CD4-positive, alpha-beta memory T cell (primary cell): ENCODE measurements at regions not wholly inside any gene's neighbourhood (a gene's known extent, or its start where the extent isn't known, plus 50 kb on each side); places are given as distances from the start of the nearest gene placed in this dataset.

ENCODE experiments used
- CTCF ChIA-PET: fragments of 350-600 bp; sonication (Branson Sonifier 250); formaldehyde crosslinking; loops from one replicate; lab custom pipeline; 2021; ENCODE audit warnings: inconsistent platforms; ENCODE audit not compliant: partially characterized antibody; lab: Charles Lee
- POLR2A ChIA-PET: fragments of 350-600 bp; sonication (Branson Sonifier 250); formaldehyde crosslinking; loops from one replicate; lab custom pipeline; 2021; ENCODE audit not compliant: partially characterized antibody; lab: Charles Lee
- DNase-seq, 5 donors: peaks; one replicate each; pipeline versions ENCODE4 v3.0.0 to v3.0.0-alpha.2; 2020 to 2022; ENCODE audit warnings: mixed read lengths in 1 of 5
- H3K27ac ChIP-seq: one replicate; pipeline ENCODE4 v1.7.0; 2013; ENCODE audit warnings: low read depth, low read length
- H3K27me3 ChIP-seq: 2 replicates; pipeline ENCODE4 v1.7.0; 2013; ENCODE audit warnings: mild to moderate bottlenecking, low read length, moderate library complexity; ENCODE audit not compliant: insufficient read depth
- H3K36me3 ChIP-seq: 2 replicates; pipeline ENCODE4 v1.7.0; 2013; ENCODE audit warnings: mild to moderate bottlenecking, low read length, moderate library complexity; ENCODE audit not compliant: insufficient read depth
- H3K4me1 ChIP-seq: 2 replicates; pipeline ENCODE4 v1.7.0; 2013; ENCODE audit warnings: mild to moderate bottlenecking, low read length, moderate library complexity; ENCODE audit not compliant: insufficient read depth
- H3K4me3 ChIP-seq, 2 donors: one replicate each; pipeline ENCODE4 v1.7.0; 2013; ENCODE audit warnings: low read length in 2 of 2, mild to moderate bottlenecking in 1 of 2
- H3K9me3 ChIP-seq, 2 donors: one replicate each; pipeline ENCODE4 v1.7.0; 2013; ENCODE audit warnings: low read length in 2 of 2, control low read depth in 1 of 2; ENCODE audit not compliant: control insufficient read depth in 1 of 2
- H3K27ac Mint-ChIP-seq, 7 donors: one replicate each; pipeline ENCODE4 v1.8.0; 2020 to 2021; ENCODE audit warnings: mixed read lengths in 7 of 7, mild to moderate bottlenecking in 6 of 7, inconsistent platforms in 3 of 7, moderate library complexity in 3 of 7
- H3K27me3 Mint-ChIP-seq, 2 donors: one replicate each; pipeline ENCODE4 v1.8.0; 2020 to 2021; ENCODE audit warnings: mixed read lengths in 2 of 2
- H3K36me3 Mint-ChIP-seq, 2 donors: one replicate each; pipeline ENCODE4 v1.8.0; 2020 to 2021; ENCODE audit warnings: mixed read lengths in 2 of 2, inconsistent platforms in 1 of 2, mild to moderate bottlenecking in 1 of 2
- H3K4me1 Mint-ChIP-seq, 4 donors: one replicate each; pipeline ENCODE4 v1.8.0; 2020 to 2021; ENCODE audit warnings: mixed read lengths in 4 of 4, mild to moderate bottlenecking in 1 of 4
- H3K4me3 Mint-ChIP-seq, 8 donors: one replicate each; pipeline ENCODE4 v1.8.0; 2020 to 2021; ENCODE audit warnings: mixed read lengths in 8 of 8, mild to moderate bottlenecking in 7 of 8, moderate library complexity in 6 of 8, inconsistent platforms in 3 of 8
- H3K9me3 Mint-ChIP-seq, 8 donors: one replicate each; pipeline ENCODE4 v1.8.0; 2020 to 2021; ENCODE audit warnings: mixed read lengths in 8 of 8, mild to moderate bottlenecking in 5 of 8, inconsistent platforms in 3 of 8, moderate library complexity in 1 of 8
- intact Hi-C: fragments of 100-400 bp; cut with micrococcal nuclease; formaldehyde crosslinking; loops from one replicate; pipeline ENCODE4 v1.15.1; 2023

DNA sequence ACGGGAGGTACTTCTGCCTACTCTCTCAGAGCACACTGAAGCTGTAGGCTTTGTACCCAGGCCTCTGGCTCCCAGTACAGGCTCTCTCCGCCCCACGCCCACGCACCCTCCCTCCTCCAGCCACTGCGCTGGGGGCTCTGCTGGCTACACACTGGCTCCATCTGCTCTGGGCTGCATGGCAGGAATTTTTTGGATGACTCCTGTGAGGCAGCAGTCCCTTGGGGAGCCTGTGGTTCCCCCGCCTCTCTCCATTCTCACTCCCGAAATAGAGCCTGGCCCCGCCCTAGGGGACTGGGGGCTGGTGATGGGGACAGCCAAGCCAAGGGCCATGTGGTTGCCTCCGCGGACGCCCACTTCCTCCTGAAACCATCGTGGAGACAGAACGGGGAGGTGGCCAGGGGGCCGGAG, 58.1 kb upstream of the ADRA2C start:
- CTCF ChIA-PET: no interaction called here
- intact Hi-C loops: no loop called here
- Histone ChIP-seq H3K9me3 (no peaks in the 10 kb centered on the region), H3K36me3 (no peaks in the 10 kb centered on the region), H3K27me3 (no peaks in the 10 kb centered on the region), H3K4me3 (no peak overlapping the region), H3K27ac (no peak overlapping the region), H3K4me1 (no peaks in the 10 kb centered on the region)
- no peak overlapping the region for H3K27ac Mint-ChIP-seq
- DNase-seq: no peak
- no peaks in the 10 kb centered on the region for H3K4me1 Mint-ChIP-seq
- POLR2A ChIA-PET: no interaction called here
- no peaks in the 10 kb centered on the region for H3K36me3 Mint-ChIP-seq
- peaks cover 0 to 2% (median 0%) of the 10 kb centered on the region in 8 donors for H3K9me3 Mint-ChIP-seq
- no peak overlapping the region for H3K4me3 Mint-ChIP-seq
- peaks cover 6 to 9% of the 10 kb centered on the region in 2 donors for H3K27me3 Mint-ChIP-seq

DNA sequence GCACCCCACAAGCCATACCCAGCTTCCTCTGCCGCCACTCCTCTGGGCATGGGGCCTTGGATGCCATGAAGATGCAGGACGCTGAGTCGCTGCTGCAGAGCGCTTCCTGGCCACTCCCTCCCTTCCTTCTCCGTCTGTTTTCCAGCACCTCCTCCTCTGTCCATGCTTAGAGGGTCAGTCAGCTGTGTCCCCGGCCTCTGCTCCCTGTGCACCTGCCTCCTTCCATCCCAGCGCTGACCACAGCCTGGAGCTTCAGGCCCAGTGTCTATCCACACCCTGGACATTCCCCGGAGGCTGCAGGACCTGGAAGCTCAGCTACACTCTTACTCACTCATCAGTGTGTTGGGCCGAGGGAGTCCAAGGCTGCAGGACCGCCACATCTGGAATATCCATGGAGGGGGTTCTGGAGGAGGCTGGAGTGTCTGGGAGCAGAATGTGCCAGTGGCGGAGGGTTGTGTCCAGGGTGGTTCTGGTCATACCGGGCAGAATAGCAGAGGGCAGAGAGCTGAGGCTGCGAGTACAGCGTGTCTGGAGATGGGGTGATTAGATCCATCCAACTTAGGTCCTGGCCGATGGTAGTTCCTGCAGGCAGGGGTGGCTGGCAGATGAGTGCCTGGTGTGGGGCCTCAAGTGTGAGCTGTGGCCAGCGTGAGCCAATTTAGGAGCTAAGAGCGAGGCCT, 58.6 kb upstream of the ADRA2C start:
- Mint-ChIP-seq H3K27ac (no peak overlapping the region), H3K9me3 (peaks cover 0 to 2% (median 0%) of the 10 kb centered on the region in 8 donors), H3K36me3 (no peaks in the 10 kb centered on the region), H3K27me3 (peaks cover 6 to 9% of the 10 kb centered on the region in 2 donors), H3K4me1 (no peaks in the 10 kb centered on the region), H3K4me3 (no peak overlapping the region)
- no peak overlapping the region for H3K4me3 ChIP-seq
- no peak for DNase-seq
- H3K4me1 ChIP-seq: no peaks in the 10 kb centered on the region
- H3K9me3 ChIP-seq: no peaks in the 10 kb centered on the region
- intact Hi-C loops: no loop called here
- ChIA-PET CTCF (no interaction called here), POLR2A (no interaction called here)
- no peaks in the 10 kb centered on the region for H3K36me3 ChIP-seq
- no peak overlapping the region for H3K27ac ChIP-seq
- no peaks in the 10 kb centered on the region for H3K27me3 ChIP-seq

DNA sequence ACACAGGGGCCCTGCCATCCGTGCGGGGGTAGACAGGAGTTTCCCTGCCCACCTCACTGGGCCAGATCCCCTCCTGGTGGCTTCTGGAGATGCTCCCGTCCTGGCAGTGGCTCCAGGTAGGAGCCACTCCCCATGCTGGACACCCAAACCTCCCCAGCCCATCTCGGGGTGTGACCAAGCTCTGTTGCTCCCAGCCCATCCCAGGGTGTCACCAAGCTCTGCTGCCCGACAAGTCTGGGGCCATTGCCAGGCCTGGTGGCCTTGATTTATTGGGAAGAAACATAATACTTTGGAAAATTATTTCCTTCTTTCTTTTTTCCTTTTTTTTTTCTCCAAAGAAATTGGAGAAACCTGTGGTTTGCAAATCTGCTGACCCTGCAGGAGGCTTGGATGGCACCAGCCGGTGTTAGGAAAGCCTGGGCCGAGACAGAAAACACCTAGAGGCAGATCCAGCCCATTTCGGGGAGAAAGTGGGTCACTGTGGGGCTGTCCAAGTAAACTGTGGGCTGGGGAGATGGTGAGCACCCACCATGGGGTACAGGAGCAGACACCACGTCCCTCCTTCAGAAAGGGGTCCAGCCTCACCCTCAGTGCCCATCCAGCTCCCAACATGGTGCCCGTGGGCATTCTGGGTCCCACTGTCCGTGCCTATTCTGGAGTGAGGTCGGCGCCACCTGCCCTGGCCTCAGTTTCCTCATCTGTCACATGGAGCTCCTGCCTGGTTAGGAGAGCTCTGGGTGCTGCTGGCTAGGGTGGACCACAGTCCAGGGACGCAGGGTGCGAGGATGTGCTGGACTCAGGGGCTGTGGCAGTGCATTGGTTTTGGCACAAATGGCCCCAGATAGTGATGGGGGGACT, 59.4 kb upstream of the ADRA2C start:
- Histone ChIP-seq H3K9me3 (no peaks in the 10 kb centered on the region), H3K27me3 (no peaks in the 10 kb centered on the region), H3K4me3 (no peak overlapping the region), H3K36me3 (no peaks in the 10 kb centered on the region), H3K4me1 (no peaks in the 10 kb centered on the region), H3K27ac (no peak overlapping the region)
- Mint-ChIP-seq H3K4me1 (no peaks in the 10 kb centered on the region), H3K36me3 (no peaks in the 10 kb centered on the region), H3K9me3 (peaks cover 0 to 2% (median 0%) of the 10 kb centered on the region in 8 donors), H3K27ac (no peak overlapping the region), H3K27me3 (peaks cover 6 to 9% of the 10 kb centered on the region in 2 donors), H3K4me3 (no peak overlapping the region)
- ChIA-PET POLR2A (no interaction called here), CTCF (no interaction called here)
- DNase-seq: no peak
- intact Hi-C loops: no loop called here

DNA sequence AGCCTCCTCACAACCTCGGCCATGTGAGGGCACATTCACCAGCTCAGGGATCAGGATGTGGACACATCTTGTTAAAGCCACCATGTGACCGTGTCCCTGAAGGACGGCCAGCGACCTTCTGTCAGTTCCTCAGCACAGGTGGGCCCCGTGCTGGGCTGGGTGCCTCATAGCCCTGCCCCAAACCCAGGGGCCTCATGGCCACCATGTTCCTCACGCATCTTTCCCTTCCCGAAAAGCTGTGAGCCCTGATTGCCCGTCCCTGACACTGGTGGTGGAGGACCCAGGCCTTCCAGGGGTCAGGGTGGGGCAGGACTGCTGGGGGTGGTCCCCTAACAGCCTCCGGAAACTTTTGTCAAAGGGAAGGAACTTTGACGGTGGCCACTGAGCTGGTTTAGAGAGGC, 60.1 kb upstream of the ADRA2C start:
- intact Hi-C loops: no loop called here
- Mint-ChIP-seq H3K27me3 (peaks cover 6 to 9% of the 10 kb centered on the region in 2 donors), H3K27ac (no peak overlapping the region), H3K36me3 (no peaks in the 10 kb centered on the region), H3K4me3 (no peak overlapping the region), H3K9me3 (peaks cover 0 to 2% (median 0%) of the 10 kb centered on the region in 8 donors), H3K4me1 (no peaks in the 10 kb centered on the region)
- Histone ChIP-seq H3K4me1 (no peaks in the 10 kb centered on the region), H3K36me3 (no peaks in the 10 kb centered on the region), H3K9me3 (no peaks in the 10 kb centered on the region), H3K27ac (no peak overlapping the region), H3K4me3 (no peak overlapping the region), H3K27me3 (no peaks in the 10 kb centered on the region)
- peak in 1 of 5 donors; percentile 41 for DNase-seq
- CTCF ChIA-PET: no interaction called here
- POLR2A ChIA-PET: no interaction called here

DNA sequence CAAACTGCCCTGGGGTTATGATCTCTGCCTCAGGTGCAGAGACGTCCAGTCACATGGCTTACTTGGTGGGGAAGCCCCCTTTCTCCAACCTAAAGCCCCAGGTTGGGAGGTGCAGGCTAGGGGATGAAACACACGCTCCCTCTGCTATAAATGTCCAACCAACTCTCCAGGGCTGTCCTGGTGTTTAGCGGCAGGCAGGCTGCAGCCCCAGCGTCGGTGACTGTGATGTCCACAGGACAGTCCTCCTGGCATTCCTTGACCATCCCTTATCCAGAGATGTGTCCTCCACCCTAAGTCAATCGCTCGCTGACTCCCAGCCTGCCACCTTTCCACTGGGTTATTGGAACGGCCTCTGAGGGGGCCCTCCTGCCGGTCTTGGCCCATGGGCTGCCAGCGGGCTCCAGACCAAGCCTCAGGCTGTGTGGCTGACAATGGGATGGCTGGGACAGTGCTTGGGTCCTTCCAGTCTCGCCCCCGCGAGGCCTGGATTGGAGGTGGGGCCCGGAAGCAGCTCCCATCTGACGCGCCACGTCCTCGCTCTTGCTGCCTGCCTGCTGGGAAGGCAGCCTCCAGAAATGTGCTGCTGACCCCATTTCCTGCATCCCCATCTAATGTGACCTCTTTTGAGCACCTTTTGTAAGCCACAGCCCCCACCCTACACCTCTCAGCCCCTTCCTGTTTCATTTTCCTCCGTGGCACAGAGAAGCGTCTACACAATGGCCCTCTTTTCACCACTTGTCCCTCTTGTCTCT, 60.8 kb upstream of the ADRA2C start:
- peaks cover 8 to 12% of the 10 kb centered on the region in 2 donors for H3K27me3 Mint-ChIP-seq
- intact Hi-C loops: no loop called here

DNA sequence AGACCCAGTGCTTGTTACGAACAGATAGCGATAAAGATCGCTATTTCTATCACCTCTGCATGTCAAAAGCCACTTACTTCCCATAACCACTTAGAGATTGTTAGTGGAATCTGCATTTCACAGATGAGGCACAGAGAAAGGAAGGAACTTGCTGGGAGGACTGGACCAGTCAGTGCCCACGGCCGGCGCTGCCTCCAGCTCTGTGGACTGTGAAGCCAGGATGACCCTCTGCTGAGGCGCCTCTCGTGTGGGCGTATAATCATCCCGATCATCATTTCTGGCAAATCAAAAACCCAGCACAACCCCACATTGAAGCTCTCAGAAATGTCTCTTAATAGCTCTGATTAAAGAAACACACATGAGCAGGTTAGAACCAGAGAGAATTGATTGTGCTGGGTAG, 61.5 kb upstream of the ADRA2C start:
- Mint-ChIP-seq H3K9me3 (peaks cover 0 to 4% (median 0%) of the 10 kb centered on the region in 8 donors), H3K36me3 (no peaks in the 10 kb centered on the region), H3K27ac (no peak overlapping the region), H3K4me1 (no peaks in the 10 kb centered on the region), H3K4me3 (no peak overlapping the region), H3K27me3 (peaks cover 8 to 13% of the 10 kb centered on the region in 2 donors)
- Histone ChIP-seq H3K36me3 (no peaks in the 10 kb centered on the region), H3K27me3 (no peaks in the 10 kb centered on the region), H3K4me3 (no peak overlapping the region), H3K9me3 (no peaks in the 10 kb centered on the region), H3K4me1 (no peaks in the 10 kb centered on the region), H3K27ac (no peak overlapping the region)
- POLR2A ChIA-PET: no interaction called here
- intact Hi-C loops: no loop called here
- no peak for DNase-seq
- CTCF ChIA-PET: no interaction called here

More for the DNA sequence above, 60.8 kb upstream of the ADRA2C start:
- CTCF ChIA-PET: no interaction called here
- H3K4me1 ChIP-seq: no peaks in the 10 kb centered on the region
- H3K27ac Mint-ChIP-seq: no peak overlapping the region
- no peak overlapping the region for H3K4me3 Mint-ChIP-seq
- H3K9me3 Mint-ChIP-seq: peaks cover 0 to 4% (median 0%) of the 10 kb centered on the region in 8 donors
- no peaks in the 10 kb centered on the region for H3K36me3 Mint-ChIP-seq
- H3K36me3 ChIP-seq: no peaks in the 10 kb centered on the region
- no peak overlapping the region for H3K4me3 ChIP-seq
- H3K9me3 ChIP-seq: no peaks in the 10 kb centered on the region
- no peak overlapping the region for H3K27ac ChIP-seq
- H3K27me3 ChIP-seq: no peaks in the 10 kb centered on the region
- POLR2A ChIA-PET: no interaction called here
- DNase-seq: no peak
- H3K4me1 Mint-ChIP-seq: no peaks in the 10 kb centered on the region
